Brain pericyte (primary cell): ENCODE measurements at regions not wholly inside any gene's neighbourhood (a gene's known extent, or its start where the extent isn't known, plus 50 kb on each side); places are given as distances from the start of the nearest gene placed in this dataset.
"Not testable (repeated sequence)": the region's sequence is repeated elsewhere in the genome, so short reads cannot be mapped to it uniquely, and the experiment has no call there.

ENCODE experiments used
- DNase-seq: peaks from one replicate; pipeline ENCODE4 v3.0.0-alpha.2; 2012; ENCODE audit warnings: low read depth, low spot score

- DNase-seq: no peak
Observed at GRCh38 chr14:101320396-101320795, 240.9 kb upstream of the DIO3 start.

GRCh38 chr14:101322223-101322622 lies 239.1 kb upstream of the DIO3 start:
- no peak for DNase-seq

- no peak for DNase-seq
Observed at GRCh38 chr14:101323111-101323510, 238.2 kb upstream of the DIO3 start.

- DNase-seq: not testable (repeated sequence)
Observed at GRCh38 chr14:101323614-101324235, 237.6 kb upstream of the DIO3 start.

- DNase-seq: no peak
Observed at GRCh38 chr14:101325319-101325718, 236.0 kb upstream of the DIO3 start.

GRCh38 chr14:101328412-101329028 lies 232.8 kb upstream of the DIO3 start:
- no peak for DNase-seq

GRCh38 chr14:101330416-101331140 lies 230.7 kb upstream of the DIO3 start:
- no peak for DNase-seq

GRCh38 chr14:101331141-101331525 lies 230.2 kb upstream of the DIO3 start:
- DNase-seq: no peak

- DNase-seq: no peak
Observed at GRCh38 chr14:101331661-101332169, 229.6 kb upstream of the DIO3 start.

GRCh38 chr14:101332281-101332680 lies 229.0 kb upstream of the DIO3 start:
- no peak for DNase-seq

- DNase-seq: no peak
Observed at GRCh38 chr14:101333335-101334280, 227.7 kb upstream of the DIO3 start.

- DNase-seq: no peak
Observed at GRCh38 chr14:101334656-101335055, 226.6 kb upstream of the DIO3 start.

GRCh38 chr14:101335061-101335661 lies 226.1 kb upstream of the DIO3 start:
- no peak for DNase-seq

- DNase-seq: no peak
Observed at GRCh38 chr14:101336183-101336582, 225.1 kb upstream of the DIO3 start.

GRCh38 chr14:101337053-101337452 lies 224.2 kb upstream of the DIO3 start:
- DNase-seq: no peak

- DNase-seq: no peak
Observed at GRCh38 chr14:101340556-101340955, 220.7 kb upstream of the DIO3 start.

GRCh38 chr14:101347893-101348777 lies 213.2 kb upstream of the DIO3 start:
- no peak for DNase-seq

GRCh38 chr14:101349108-101349507 lies 212.2 kb upstream of the DIO3 start:
- DNase-seq: no peak

- DNase-seq: no peak
Observed at GRCh38 chr14:101350021-101350420, 211.3 kb upstream of the DIO3 start.

- no peak for DNase-seq
Observed at GRCh38 chr14:101350691-101351090, 210.6 kb upstream of the DIO3 start.
